GM21360 (cell line): ENCODE measurements at regions not wholly inside any gene's neighbourhood (a gene's known extent, or its start where the extent isn't known, plus 50 kb on each side); places are given as distances from the start of the nearest gene placed in this dataset.

ENCODE experiments used
- ATAC-seq: cut with Tn5 transposase; IDR thresholded peaks from one replicate; pipeline ENCODE4 v1.9.1; 2021; ENCODE audit warnings: mild to moderate bottlenecking, moderate library complexity; ENCODE audit not compliant: unreplicated experiment

- no peak for ATAC-seq
Measured at GRCh38 chr3:16807391-16807790, 77.4 kb upstream of the PLCL2 start.

- ATAC-seq = no peak
Measured at GRCh38 chr3:16808393-16809107, 76.2 kb upstream of the PLCL2 start.

- ATAC-seq = no peak
Measured at GRCh38 chr3:16809482-16809881, 75.3 kb upstream of the PLCL2 start.

DNA sequence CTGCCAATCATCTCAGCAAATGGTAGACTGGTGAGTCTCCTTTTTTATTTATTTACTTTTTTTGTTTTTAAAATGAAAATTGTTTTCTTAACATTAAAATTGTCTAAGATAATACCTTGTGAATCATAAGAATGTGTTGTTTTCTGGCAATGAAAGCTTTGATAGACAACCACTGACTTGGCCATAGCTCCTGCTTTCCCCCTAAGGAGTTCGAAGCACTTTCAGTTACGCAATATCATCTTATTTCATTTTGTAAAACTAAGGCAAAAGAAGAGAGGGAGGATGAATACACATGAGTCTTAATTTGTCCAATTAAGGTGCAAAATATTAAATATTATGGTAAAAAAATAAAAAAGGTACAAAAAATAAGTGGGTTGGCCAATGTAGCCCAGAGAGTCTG is 74.8 kb upstream of the PLCL2 start:
- ATAC-seq = no peak

DNA sequence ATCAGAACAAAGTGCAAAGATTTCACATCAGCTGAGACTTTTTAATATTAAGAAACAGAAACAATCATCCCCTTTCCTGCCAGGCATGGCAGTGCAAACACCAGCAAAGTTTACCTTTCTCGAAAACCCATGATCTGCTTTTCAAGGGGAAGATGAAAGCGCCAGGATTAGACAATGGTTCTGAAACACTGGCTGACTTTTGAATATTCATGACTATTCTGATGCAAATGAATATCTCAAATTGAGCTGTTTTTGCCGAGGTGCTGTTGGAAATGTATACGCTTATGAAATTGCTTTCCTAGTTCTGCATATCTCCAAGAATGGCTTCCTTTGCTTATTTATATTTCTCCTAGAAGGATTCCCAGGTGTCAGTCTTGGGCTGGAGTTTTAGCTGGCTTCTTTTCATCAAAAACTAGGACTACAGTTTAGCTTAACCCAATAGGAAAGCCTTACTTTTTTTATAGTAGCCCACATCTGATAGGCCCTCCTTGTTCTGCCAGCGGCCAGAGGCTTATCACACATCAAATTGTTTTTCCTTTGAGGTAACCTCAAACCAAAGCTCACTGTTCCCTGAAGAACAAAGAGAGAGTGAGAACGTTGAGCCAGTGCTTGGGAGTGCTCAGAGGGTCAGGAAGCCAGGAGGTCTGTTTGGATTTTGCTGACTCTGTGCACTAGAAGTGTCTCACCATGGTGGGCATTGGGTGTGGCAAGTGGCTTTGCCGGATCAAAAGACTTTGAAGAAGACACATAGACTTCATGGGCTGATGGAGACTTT is 74.0 kb upstream of the PLCL2 start:
- ATAC-seq = no peak

GRCh38 chr3:16811950-16812349 is 72.8 kb upstream of the PLCL2 start:
- ATAC-seq = no peak

- ATAC-seq = no peak
Measured at GRCh38 chr3:16813336-16813735, 71.4 kb upstream of the PLCL2 start.

GRCh38 chr3:16816048-16816780 is 68.5 kb upstream of the PLCL2 start:
- peak; percentile 91 for ATAC-seq

- no peak for ATAC-seq
Measured at GRCh38 chr3:16817197-16817596, 67.6 kb upstream of the PLCL2 start.

- ATAC-seq = no peak
Measured at GRCh38 chr3:16818194-16818593, 66.6 kb upstream of the PLCL2 start.

DNA sequence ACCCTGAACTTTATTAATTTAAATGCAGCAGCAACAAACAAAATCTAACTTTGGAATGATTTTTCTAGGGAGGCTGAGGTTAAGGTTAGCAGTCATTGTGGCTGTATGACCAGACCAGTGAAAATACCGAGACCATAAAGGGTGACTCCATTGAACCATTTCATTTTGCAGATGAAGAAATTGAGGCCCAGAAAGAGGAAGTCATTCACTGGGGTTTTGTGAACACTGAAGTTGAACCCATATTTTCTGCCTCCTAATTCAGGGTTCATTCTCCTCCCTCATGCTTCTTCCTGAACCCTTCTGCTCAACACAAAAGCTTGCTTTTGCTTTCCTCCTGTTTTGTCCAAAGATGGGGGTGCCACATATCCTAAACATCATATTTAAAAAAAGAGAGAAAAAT is 65.8 kb upstream of the PLCL2 start:
- ATAC-seq = no peak

GRCh38 chr3:16820485-16820884 is 64.3 kb upstream of the PLCL2 start:
- ATAC-seq = no peak

GRCh38 chr3:16821053-16821452 is 63.7 kb upstream of the PLCL2 start:
- no peak for ATAC-seq

- peak; percentile 65 for ATAC-seq
Measured at GRCh38 chr3:16824081-16824696, 60.6 kb upstream of the PLCL2 start.

GRCh38 chr3:16825617-16826204 is 59.0 kb upstream of the PLCL2 start:
- no peak for ATAC-seq

DNA sequence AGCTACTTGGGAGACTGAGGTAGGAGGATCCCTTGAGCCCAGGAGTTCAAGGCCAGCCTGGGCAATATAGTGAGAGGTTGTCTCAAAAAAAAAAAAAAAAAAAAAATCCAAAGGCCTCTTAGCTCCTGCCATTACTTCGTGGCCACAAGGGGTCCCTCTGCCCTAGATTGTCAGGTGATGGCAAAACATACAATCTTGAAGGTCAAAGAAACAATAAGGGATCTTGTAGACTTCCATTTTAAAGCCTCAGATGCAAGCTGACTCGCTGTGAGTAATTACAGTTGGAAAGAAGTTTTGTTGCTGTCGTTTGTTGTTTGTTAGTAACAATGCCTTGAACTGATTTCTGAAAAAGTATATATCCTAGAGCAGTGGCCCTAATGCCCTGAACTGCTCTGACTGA is 55.9 kb upstream of the PLCL2 start:
- ATAC-seq = no peak

- no peak for ATAC-seq
Measured at GRCh38 chr3:16831846-16832245, 52.9 kb upstream of the PLCL2 start.

GRCh38 chr3:16834214-16834613 is 50.5 kb upstream of the PLCL2 start:
- no peak for ATAC-seq

- no peak for ATAC-seq
Measured at GRCh38 chr3:16834753-16835152, 50.0 kb upstream of the PLCL2 start.
